Mucosa of descending colon (tissue), 3 donors: ENCODE measurements at regions not wholly inside any gene's neighbourhood (a gene's known extent, or its start where the extent isn't known, plus 50 kb on each side); places are given as distances from the start of the nearest gene placed in this dataset.

Experiments used
- ATAC-seq: fragments of 200-7000 bp; cut with Tn5 transposase; one replicate; pipeline ENCODE4 v1.9.1; 2020; ENCODE audit warnings: mild to moderate bottlenecking, moderate library complexity
- DNase-seq, 3 donors: peaks; one replicate each; pipeline ENCODE4 v3.0.0-alpha.2; 2020
- H3K36me3 ChIP-seq: fragments of 200-600 bp; one replicate; pipeline ENCODE4 v1.8.0; 2021; ENCODE audit warnings: low read depth, mild to moderate bottlenecking
- H3K4me1 ChIP-seq: fragments of 200-600 bp; one replicate; pipeline ENCODE4 v1.8.0; 2021; ENCODE audit warnings: low read depth, mild to moderate bottlenecking
- H3K4me3 ChIP-seq: fragments of 200-600 bp; one replicate; pipeline ENCODE4 v1.8.0; 2021; ENCODE audit warnings: mild to moderate bottlenecking
- H3K9me3 ChIP-seq: fragments of 200-600 bp; one replicate; pipeline ENCODE4 v1.8.0; 2021; ENCODE audit warnings: mild to moderate bottlenecking
- intact Hi-C, 2 donors: fragments of 100-400 bp; cut with DNase I in 1 of 2; cut with micrococcal nuclease in 1 of 2; formaldehyde crosslinking; loops; one replicate each; pipeline versions ENCODE4 v1.11.0 to v1.11.1; 2022; cut with DNase I, micrococcal nuclease
- TF ChIP-seq, protein P1 (sequence below): fragments of 200-600 bp; IDR thresholded peaks from one replicate; pipeline ENCODE4 v1.8.0; 2022; ENCODE audit warnings: antibody characterized with exemption, mild to moderate bottlenecking
- donor health status: DM: no; HTN: no; CAD: no; lungs with moderate emphysema.
- donor health status: DM: no; HTN: no; CAD: no.
- donor health status: DM: no; HTN: yes; CAD: no.

DNA sequence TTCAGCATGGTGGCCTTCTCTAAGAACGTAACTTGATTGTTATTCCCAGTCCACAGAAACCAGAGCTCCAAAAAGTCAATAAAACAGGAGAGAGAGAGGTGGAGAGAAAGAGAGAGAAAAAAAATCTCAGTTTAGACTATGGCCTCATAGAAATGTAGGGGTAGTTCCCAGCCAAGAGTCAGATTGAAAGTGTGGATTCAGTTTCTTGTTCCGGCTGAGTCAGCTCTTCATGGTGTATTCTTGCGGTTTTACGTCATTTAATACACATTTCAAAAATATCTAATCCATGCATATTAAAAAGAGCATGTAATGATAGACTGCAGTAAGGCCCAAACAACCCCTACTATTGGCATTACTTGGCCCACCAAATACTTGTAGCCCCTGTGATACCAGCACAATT lies 303.9 kb downstream of the ETAA1 start:
- no peak overlapping the region for H3K4me3 ChIP-seq

DNA sequence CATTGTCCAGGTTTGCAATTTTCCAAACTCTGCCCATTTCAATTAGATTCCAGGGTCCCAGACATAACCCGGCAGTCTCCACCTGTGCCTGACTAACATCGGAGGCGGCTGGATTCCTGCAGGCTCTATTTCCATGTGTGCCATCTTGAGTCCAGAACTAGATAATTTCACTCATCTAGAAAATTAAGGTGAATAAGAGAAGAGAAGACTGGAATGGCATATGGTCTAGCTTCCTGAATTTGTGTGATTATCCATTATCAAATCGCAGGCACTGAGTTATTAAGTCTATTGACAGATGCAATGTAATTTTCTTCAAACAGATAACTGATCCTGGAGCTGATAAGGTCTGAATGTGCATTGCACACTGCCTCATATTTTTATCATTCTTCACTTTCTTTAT lies 305.2 kb downstream of the ETAA1 start:
- no peaks in the 10 kb centered on the region for H3K4me1 ChIP-seq
- no peaks in the 10 kb centered on the region for H3K9me3 ChIP-seq
- TF ChIP-seq, protein P1, sequence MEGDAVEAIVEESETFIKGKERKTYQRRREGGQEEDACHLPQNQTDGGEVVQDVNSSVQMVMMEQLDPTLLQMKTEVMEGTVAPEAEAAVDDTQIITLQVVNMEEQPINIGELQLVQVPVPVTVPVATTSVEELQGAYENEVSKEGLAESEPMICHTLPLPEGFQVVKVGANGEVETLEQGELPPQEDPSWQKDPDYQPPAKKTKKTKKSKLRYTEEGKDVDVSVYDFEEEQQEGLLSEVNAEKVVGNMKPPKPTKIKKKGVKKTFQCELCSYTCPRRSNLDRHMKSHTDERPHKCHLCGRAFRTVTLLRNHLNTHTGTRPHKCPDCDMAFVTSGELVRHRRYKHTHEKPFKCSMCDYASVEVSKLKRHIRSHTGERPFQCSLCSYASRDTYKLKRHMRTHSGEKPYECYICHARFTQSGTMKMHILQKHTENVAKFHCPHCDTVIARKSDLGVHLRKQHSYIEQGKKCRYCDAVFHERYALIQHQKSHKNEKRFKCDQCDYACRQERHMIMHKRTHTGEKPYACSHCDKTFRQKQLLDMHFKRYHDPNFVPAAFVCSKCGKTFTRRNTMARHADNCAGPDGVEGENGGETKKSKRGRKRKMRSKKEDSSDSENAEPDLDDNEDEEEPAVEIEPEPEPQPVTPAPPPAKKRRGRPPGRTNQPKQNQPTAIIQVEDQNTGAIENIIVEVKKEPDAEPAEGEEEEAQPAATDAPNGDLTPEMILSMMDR: no peak
- no peaks in the 10 kb centered on the region for H3K36me3 ChIP-seq
- intact Hi-C loops: no loop called here
- no peak overlapping the region for H3K4me3 ChIP-seq
- DNase-seq (no peak), ATAC-seq (no peak)

More for the DNA sequence above, 303.9 kb downstream of the ETAA1 start:
- Histone ChIP-seq H3K4me1 (no peaks in the 10 kb centered on the region), H3K36me3 (no peaks in the 10 kb centered on the region), H3K9me3 (no peaks in the 10 kb centered on the region)
- intact Hi-C loops: no loop called here
- TF ChIP-seq, protein P1: no peak
- no peak for ATAC-seq
- no peak for DNase-seq

DNA sequence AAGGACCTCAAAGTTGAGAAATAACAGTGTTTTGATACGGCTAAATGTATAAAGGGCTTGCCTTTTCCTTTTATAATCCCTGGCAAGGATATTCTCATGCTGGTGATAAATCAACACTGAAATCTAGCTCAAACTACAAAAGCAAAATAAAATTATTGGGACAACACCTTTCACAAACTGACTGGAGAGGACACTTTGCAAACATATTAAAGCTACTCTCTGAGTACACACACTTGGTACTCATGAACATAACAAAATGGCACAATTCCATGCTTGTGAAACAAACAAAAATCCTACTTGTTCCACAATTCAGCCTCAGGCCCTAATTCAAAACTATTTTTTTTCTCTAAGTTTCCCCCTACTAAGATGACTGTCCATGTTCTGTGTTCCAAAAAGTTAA lies 305.8 kb downstream of the ETAA1 start:
- TF ChIP-seq, protein P1: no peak
- intact Hi-C loops: no loop called here
- H3K4me1 ChIP-seq: no peaks in the 10 kb centered on the region
- no peak overlapping the region for H3K4me3 ChIP-seq
- no peaks in the 10 kb centered on the region for H3K36me3 ChIP-seq
- DNase-seq: no peak
- ATAC-seq: no peak
- H3K9me3 ChIP-seq: no peaks in the 10 kb centered on the region

DNA sequence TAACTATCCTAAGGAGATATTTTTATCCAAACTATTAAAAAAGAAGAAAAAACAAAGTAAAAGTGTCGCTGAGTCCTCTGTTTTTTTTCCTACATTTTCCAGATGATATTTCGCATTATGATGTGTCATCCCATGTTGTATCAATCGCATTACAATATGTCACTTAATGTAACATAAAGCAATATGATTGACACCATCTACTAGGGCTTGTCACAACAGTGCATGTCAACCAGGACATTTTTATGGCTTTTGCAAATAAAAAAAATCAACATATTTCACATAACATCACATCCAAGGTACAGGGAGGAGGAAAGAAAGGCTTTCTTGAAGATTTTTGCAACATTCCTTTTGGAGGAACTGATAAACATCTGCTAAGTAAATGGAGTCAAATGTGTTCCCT lies 308.9 kb downstream of the ETAA1 start:
- H3K9me3 ChIP-seq: no peaks in the 10 kb centered on the region
- no peak overlapping the region for H3K4me3 ChIP-seq
- intact Hi-C loops: no loop called here
- DNase-seq (no peak), ATAC-seq (no peak)
- TF ChIP-seq, protein P1: no peak
- no peaks in the 10 kb centered on the region for H3K36me3 ChIP-seq
- no peaks in the 10 kb centered on the region for H3K4me1 ChIP-seq

DNA sequence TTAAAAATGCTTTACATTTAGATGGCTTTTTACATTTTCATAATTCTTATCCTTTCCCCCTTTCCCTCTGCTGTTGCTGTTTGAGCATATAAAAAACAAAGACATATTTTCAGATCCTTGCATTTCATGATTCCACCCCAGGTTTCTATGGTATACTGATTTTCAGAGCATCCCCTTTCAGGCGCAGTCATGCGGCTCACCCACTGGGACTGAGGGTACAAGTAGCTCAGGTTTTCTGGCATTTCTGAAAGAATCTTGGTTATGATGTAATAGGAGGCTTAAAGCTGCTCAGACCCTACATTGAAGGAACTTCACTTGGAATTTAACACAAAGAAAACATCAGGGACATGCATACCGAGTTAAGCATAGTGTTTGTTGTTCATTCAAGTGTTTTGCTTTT lies 310.8 kb downstream of the ETAA1 start:
- intact Hi-C loops: no loop called here
- Histone ChIP-seq H3K4me3 (no peak overlapping the region), H3K9me3 (no peaks in the 10 kb centered on the region), H3K36me3 (no peaks in the 10 kb centered on the region), H3K4me1 (no peaks in the 10 kb centered on the region)
- no peak for DNase-seq
- TF ChIP-seq, protein P1: no peak
- ATAC-seq: no peak

DNA sequence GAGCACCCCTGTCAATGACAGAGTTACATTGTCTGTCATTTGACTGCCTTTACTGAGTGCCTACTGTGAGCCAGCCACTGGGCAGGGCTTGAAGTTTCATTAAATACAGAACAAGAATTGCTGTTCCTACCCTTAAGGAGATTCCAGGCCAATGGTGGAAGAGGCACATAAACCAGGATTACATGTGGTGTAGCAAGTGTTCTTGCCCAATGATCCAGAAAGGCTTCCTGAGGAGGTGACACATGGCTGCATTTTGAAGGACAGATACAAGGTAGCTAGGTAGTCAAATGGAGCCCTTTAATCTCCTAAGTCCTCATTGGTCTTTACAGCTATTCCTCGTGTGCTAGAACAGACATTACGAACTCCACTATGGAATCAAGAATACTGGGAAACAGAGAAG lies 312.7 kb downstream of the ETAA1 start:
- H3K36me3 ChIP-seq: no peaks in the 10 kb centered on the region
- no peaks in the 10 kb centered on the region for H3K4me1 ChIP-seq
- TF ChIP-seq, protein P1: no peak
- intact Hi-C loops: no loop called here
- H3K4me3 ChIP-seq: no peak overlapping the region
- DNase-seq: no peak
- no peaks in the 10 kb centered on the region for H3K9me3 ChIP-seq
- no peak for ATAC-seq
